OCI-LY1 (cell line): ENCODE measurements at regions not wholly inside any gene's neighbourhood (a gene's known extent, or its start where the extent isn't known, plus 50 kb on each side); places are given as distances from the start of the nearest gene placed in this dataset.

Source experiments
- EZH2 ChIP-seq: fragments of 200-600 bp; sonication (generic), shearing (Covaris generic); IDR thresholded peaks from 2 replicates; pipeline ENCODE4 v1.8.0; 2017; ENCODE audit warnings: borderline replicate concordance, mixed run types, mild to moderate bottlenecking, antibody characterized with exemption, low read length, moderate library complexity, mixed read lengths
- TF ChIP-seq, protein P1 (sequence below): fragments of 200-600 bp; sonication (generic), shearing (Covaris generic); IDR thresholded peaks from 2 replicates; pipeline ENCODE4 v1.5.1; 2017; ENCODE audit warnings: mild to moderate bottlenecking, antibody characterized with exemption, low read length, moderate library complexity, mixed read lengths

- TF ChIP-seq, protein P1, sequence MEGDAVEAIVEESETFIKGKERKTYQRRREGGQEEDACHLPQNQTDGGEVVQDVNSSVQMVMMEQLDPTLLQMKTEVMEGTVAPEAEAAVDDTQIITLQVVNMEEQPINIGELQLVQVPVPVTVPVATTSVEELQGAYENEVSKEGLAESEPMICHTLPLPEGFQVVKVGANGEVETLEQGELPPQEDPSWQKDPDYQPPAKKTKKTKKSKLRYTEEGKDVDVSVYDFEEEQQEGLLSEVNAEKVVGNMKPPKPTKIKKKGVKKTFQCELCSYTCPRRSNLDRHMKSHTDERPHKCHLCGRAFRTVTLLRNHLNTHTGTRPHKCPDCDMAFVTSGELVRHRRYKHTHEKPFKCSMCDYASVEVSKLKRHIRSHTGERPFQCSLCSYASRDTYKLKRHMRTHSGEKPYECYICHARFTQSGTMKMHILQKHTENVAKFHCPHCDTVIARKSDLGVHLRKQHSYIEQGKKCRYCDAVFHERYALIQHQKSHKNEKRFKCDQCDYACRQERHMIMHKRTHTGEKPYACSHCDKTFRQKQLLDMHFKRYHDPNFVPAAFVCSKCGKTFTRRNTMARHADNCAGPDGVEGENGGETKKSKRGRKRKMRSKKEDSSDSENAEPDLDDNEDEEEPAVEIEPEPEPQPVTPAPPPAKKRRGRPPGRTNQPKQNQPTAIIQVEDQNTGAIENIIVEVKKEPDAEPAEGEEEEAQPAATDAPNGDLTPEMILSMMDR, result no peak
- no peak for TF ChIP-seq EZH2
Observed at GRCh38 chr16:64459402-64459801, 662.5 kb downstream of the CDH11 start.
